ENCODE measurements at regions not wholly inside any gene's neighbourhood (a gene's known extent, or its start where the extent isn't known, plus 50 kb on each side); places are given as distances from the start of the nearest gene placed in this dataset.

- TF ChIP-seq CTCF (IDR thresholded peaks at IDR 0.05; ENCODE audit: low read depth, low read length, poor library complexity, severe bottlenecking) (no peak), EZH2phosphoT487 (IDR thresholded peaks at IDR 0.05; ENCODE audit: borderline replicate concordance, low read length) (no peak)
Measured at GRCh38 chr5:118700510-118700909, 287.8 kb downstream of the DTWD2 start.
